Subcutaneous abdominal adipose tissue (tissue), 5 donors: ENCODE measurements at regions not wholly inside any gene's neighbourhood (a gene's known extent, or its start where the extent isn't known, plus 50 kb on each side); places are given as distances from the start of the nearest gene placed in this dataset.

Experiments
- H3K27ac ChIP-seq: one replicate; pipeline ENCODE4 v1.7.0; 2013; ENCODE audit warnings: low read depth, mild to moderate bottlenecking, inconsistent platforms, low read length, moderate library complexity
- H3K27me3 ChIP-seq, 5 donors: one replicate each; pipeline ENCODE4 v1.7.0; 2013; ENCODE audit warnings: low read length in 5 of 5, inconsistent platforms in 1 of 5; ENCODE audit not compliant: control insufficient read depth in 5 of 5, insufficient read depth in 4 of 5
- H3K36me3 ChIP-seq, 5 donors: one replicate each; pipeline ENCODE4 v1.7.0; 2013; ENCODE audit warnings: low read length in 5 of 5; ENCODE audit not compliant: control insufficient read depth in 5 of 5, insufficient read depth in 5 of 5
- H3K4me1 ChIP-seq, 5 donors: one replicate each; pipeline ENCODE4 v1.7.0; 2013; ENCODE audit warnings: low read length in 5 of 5, mild to moderate bottlenecking in 3 of 5, moderate library complexity in 1 of 5; ENCODE audit not compliant: control insufficient read depth in 5 of 5, insufficient read depth in 5 of 5
- H3K4me3 ChIP-seq, 5 donors: one replicate each; pipeline ENCODE4 v1.7.0; 2013; ENCODE audit warnings: low read length in 5 of 5, low read depth in 1 of 5
- H3K9ac ChIP-seq, 5 donors: one replicate each; pipeline ENCODE4 v1.7.0; 2013; ENCODE audit warnings: low read length in 5 of 5, mild to moderate bottlenecking in 4 of 5, moderate library complexity in 3 of 5
- H3K9me3 ChIP-seq, 5 donors: one replicate each; pipeline ENCODE4 v1.7.0; 2013; ENCODE audit warnings: low read length in 5 of 5; ENCODE audit not compliant: control insufficient read depth in 5 of 5
- donor health status: healthy.
- donor health status: healthy.
- donor health status: healthy.
- donor health status: healthy.
- donor health status: healthy.

GRCh38 chr9:109568568-109569210 lies 70.6 kb upstream of the PTPN3 start:
- Histone ChIP-seq H3K9ac (no peak overlapping the region), H3K36me3 (no peaks in the 10 kb centered on the region), H3K9me3 (peaks cover 0 to 4% (median 3%) of the 10 kb centered on the region in 5 donors), H3K27ac (no peak overlapping the region), H3K4me3 (no peak overlapping the region), H3K27me3 (no peaks in the 10 kb centered on the region), H3K4me1 (no peaks in the 10 kb centered on the region)

GRCh38 chr9:109574061-109574882 lies 76.2 kb upstream of the PTPN3 start:
- Histone ChIP-seq H3K9ac (no peak overlapping the region), H3K27me3 (no peaks in the 10 kb centered on the region), H3K9me3 (peaks cover 0 to 4% (median 3%) of the 10 kb centered on the region in 5 donors), H3K36me3 (no peaks in the 10 kb centered on the region), H3K27ac (no peak overlapping the region), H3K4me1 (no peaks in the 10 kb centered on the region), H3K4me3 (no peak overlapping the region)

GRCh38 chr9:109576762-109577161 lies 78.7 kb upstream of the PTPN3 start:
- Histone ChIP-seq H3K9ac (no peak overlapping the region), H3K9me3 (no peaks in the 10 kb centered on the region), H3K27ac (no peak overlapping the region), H3K4me3 (no peak overlapping the region), H3K4me1 (no peaks in the 10 kb centered on the region), H3K36me3 (no peaks in the 10 kb centered on the region), H3K27me3 (no peaks in the 10 kb centered on the region)

GRCh38 chr9:109579191-109579948 lies 81.3 kb upstream of the PTPN3 start:
- no peaks in the 10 kb centered on the region for H3K36me3 ChIP-seq
- no peaks in the 10 kb centered on the region for H3K9me3 ChIP-seq
- no peaks in the 10 kb centered on the region for H3K4me1 ChIP-seq
- H3K27ac ChIP-seq, result no peak overlapping the region
- no peaks in the 10 kb centered on the region for H3K27me3 ChIP-seq
- no peak overlapping the region for H3K9ac ChIP-seq
- H3K4me3 ChIP-seq, result no peak overlapping the region

- Histone ChIP-seq H3K4me1 (no peaks in the 10 kb centered on the region), H3K4me3 (no peak overlapping the region), H3K9me3 (no peaks in the 10 kb centered on the region), H3K9ac (no peak overlapping the region), H3K27me3 (peaks cover 0 to 3% (median 0%) of the 10 kb centered on the region in 5 donors), H3K27ac (no peak overlapping the region), H3K36me3 (no peaks in the 10 kb centered on the region)
Observed at GRCh38 chr9:109582386-109582785, 84.3 kb upstream of the PTPN3 start.

- no peaks in the 10 kb centered on the region for H3K4me1 ChIP-seq
- H3K9me3 ChIP-seq, result peaks cover 0 to 2% (median 2%) of the 10 kb centered on the region in 5 donors
- no peak overlapping the region for H3K27ac ChIP-seq
- no peaks in the 10 kb centered on the region for H3K36me3 ChIP-seq
- no peak overlapping the region for H3K9ac ChIP-seq
- H3K27me3 ChIP-seq, result peaks cover 0 to 3% (median 0%) of the 10 kb centered on the region in 5 donors
- H3K4me3 ChIP-seq, result no peak overlapping the region
Observed at GRCh38 chr9:109584205-109584604, 86.1 kb upstream of the PTPN3 start.

GRCh38 chr9:109585796-109586195 lies 87.7 kb upstream of the PTPN3 start:
- Histone ChIP-seq H3K27ac (no peak overlapping the region), H3K27me3 (peaks cover 0 to 3% (median 0%) of the 10 kb centered on the region in 5 donors)

GRCh38 chr9:109586993-109587392 lies 88.9 kb upstream of the PTPN3 start:
- H3K36me3 ChIP-seq, result no peaks in the 10 kb centered on the region
- H3K4me1 ChIP-seq, result no peaks in the 10 kb centered on the region
- H3K9me3 ChIP-seq, result peaks cover 0 to 7% (median 3%) of the 10 kb centered on the region in 5 donors
- no peak overlapping the region for H3K9ac ChIP-seq
- no peak overlapping the region for H3K4me3 ChIP-seq
- H3K27me3 ChIP-seq, result peaks cover 0 to 3% (median 0%) of the 10 kb centered on the region in 5 donors
- no peak overlapping the region for H3K27ac ChIP-seq

More at GRCh38 chr9:109585796-109586195, 87.7 kb upstream of the PTPN3 start:
- Histone ChIP-seq H3K4me1 (no peaks in the 10 kb centered on the region), H3K4me3 (no peak overlapping the region), H3K9me3 (peaks cover 0 to 7% (median 3%) of the 10 kb centered on the region in 5 donors), H3K36me3 (no peaks in the 10 kb centered on the region), H3K9ac (no peak overlapping the region)

- no peak overlapping the region for H3K9ac ChIP-seq
- H3K4me3 ChIP-seq, result no peak overlapping the region
- H3K27me3 ChIP-seq, result peaks cover 0 to 3% (median 0%) of the 10 kb centered on the region in 5 donors
- no peaks in the 10 kb centered on the region for H3K4me1 ChIP-seq
- H3K9me3 ChIP-seq, result peaks cover 0 to 7% (median 3%) of the 10 kb centered on the region in 5 donors
- H3K27ac ChIP-seq, result no peak overlapping the region
- no peaks in the 10 kb centered on the region for H3K36me3 ChIP-seq
Observed at GRCh38 chr9:109588415-109588814, 90.3 kb upstream of the PTPN3 start.
